Keratinocyte (primary cell): ENCODE measurements at regions not wholly inside any gene's neighbourhood (a gene's known extent, or its start where the extent isn't known, plus 50 kb on each side); places are given as distances from the start of the nearest gene placed in this dataset.

Source experiments
- CTCF ChIP-seq, 3 experiments: IDR thresholded peaks in 1 of 3; conservative IDR thresholded peaks in 1 of 3; optimal IDR thresholded peaks in 1 of 3; 2 replicates in 2 of 3; 3 replicates in 1 of 3; pipeline versions ENCODE3 to v1.5.1; 2011; ENCODE audit warnings: low read length in 3 of 3, mild to moderate bottlenecking in 3 of 3, moderate library complexity in 2 of 3, control low read depth in 1 of 3, inconsistent platforms in 1 of 3; ENCODE audit not compliant: insufficient read depth in 2 of 3; ENCODE audit errors: extremely low read depth in 1 of 3
- EZH2 ChIP-seq: IDR thresholded peaks from one replicate; pipeline ENCODE4 v1.6.1; 2012; ENCODE audit warnings: inconsistent platforms, mild to moderate bottlenecking, low read length, moderate library complexity

GRCh38 chr11:119545978-119546915 is 123.3 kb upstream of the THY1 start:
- no peak for TF ChIP-seq CTCF (optimal IDR thresholded peaks at IDR 0.05 in 1 of 3, IDR thresholded peaks at IDR 0.05 in 1 of 3, conservative IDR thresholded peaks at IDR 0.05 in 1 of 3; ENCODE audit: extremely low read depth in 1 of 3, insufficient read depth in 2 of 3, low read length in 3 of 3)
- no peak for TF ChIP-seq EZH2
